GM23338 (cell line): ENCODE measurements at regions not wholly inside any gene's neighbourhood (a gene's known extent, or its start where the extent isn't known, plus 50 kb on each side); places are given as distances from the start of the nearest gene placed in this dataset.

Experiments
- CREB1 ChIP-seq: fragments of 250-450 bp; sonication (Bioruptor Pico); IDR thresholded peaks from 2 replicates; pipeline ENCODE4 v1.5.0; 2020; ENCODE audit warnings: low read depth, mild to moderate bottlenecking, moderate library complexity
- EZH2 ChIP-seq: fragments of 200-600 bp; sonication (generic); IDR thresholded peaks from one replicate; pipeline ENCODE4 v1.8.0; 2017; ENCODE audit warnings: antibody characterized with exemption, mild to moderate bottlenecking, low read depth; ENCODE audit not compliant: unreplicated experiment
- EZH2phosphoT487 ChIP-seq: fragments of 200-600 bp; sonication (generic); IDR thresholded peaks from one replicate; pipeline ENCODE4 v1.8.1; 2018; ENCODE audit warnings: antibody characterized with exemption; ENCODE audit not compliant: unreplicated experiment
- JUNB ChIP-seq: IDR thresholded peaks from one replicate; pipeline ENCODE4 v1.6.1; 2016; ENCODE audit warnings: antibody characterized with exemption; ENCODE audit not compliant: unreplicated experiment
- POLR2AphosphoS5 ChIP-seq: IDR thresholded peaks from 2 replicates; pipeline ENCODE4 v1.6.1; 2016; ENCODE audit warnings: antibody characterized with exemption, low read depth
- REST ChIP-seq: IDR thresholded peaks from one replicate; pipeline ENCODE4 v1.6.1; 2018; ENCODE audit warnings: antibody characterized with exemption; ENCODE audit not compliant: unreplicated experiment
- ZNF114 ChIP-seq: fragments of 250-450 bp; sonication (Bioruptor Pico); IDR thresholded peaks from 2 replicates; pipeline ENCODE4 v1.5.0; 2020; ENCODE audit warnings: mild to moderate bottlenecking, moderate library complexity
- ZNF331 ChIP-seq: fragments of 250-450 bp; sonication (Bioruptor Pico); IDR thresholded peaks from 2 replicates; pipeline ENCODE4 v1.5.0; 2020; ENCODE audit warnings: low read depth, mild to moderate bottlenecking, moderate library complexity
- TF ChIP-seq, protein P1 (sequence below), 2 experiments: fragments of 200-600 bp in 1 of 2; sonication (generic) in 1 of 2; conservative IDR thresholded peaks; 2 replicates each; pipeline versions ENCODE4 v1.5.1 to v1.6.1; 2016 to 2017; ENCODE audit warnings: antibody characterized with exemption in 2 of 2, low read depth in 2 of 2, mild to moderate bottlenecking in 2 of 2, moderate library complexity in 1 of 2

DNA sequence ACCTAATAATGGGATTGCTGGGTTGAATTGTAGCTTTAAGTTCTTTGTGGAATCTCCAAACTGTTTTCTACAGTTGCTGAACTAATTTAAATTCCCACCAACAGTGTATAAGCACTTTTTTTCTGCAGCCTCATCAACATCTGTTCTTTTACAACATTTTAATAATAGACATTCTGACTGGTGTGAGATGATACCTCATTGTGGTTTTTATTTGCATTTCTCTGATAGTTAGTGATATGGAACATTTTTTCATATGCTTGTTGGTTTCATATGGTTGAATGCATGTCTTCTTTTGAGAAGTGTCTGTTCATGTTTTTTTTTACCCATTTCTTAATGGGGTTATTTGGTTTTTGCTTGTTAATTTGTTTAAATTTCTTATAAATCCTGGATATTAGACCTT, 1718.9 kb downstream of the C4orf33 start:
- TF ChIP-seq, protein P1, sequence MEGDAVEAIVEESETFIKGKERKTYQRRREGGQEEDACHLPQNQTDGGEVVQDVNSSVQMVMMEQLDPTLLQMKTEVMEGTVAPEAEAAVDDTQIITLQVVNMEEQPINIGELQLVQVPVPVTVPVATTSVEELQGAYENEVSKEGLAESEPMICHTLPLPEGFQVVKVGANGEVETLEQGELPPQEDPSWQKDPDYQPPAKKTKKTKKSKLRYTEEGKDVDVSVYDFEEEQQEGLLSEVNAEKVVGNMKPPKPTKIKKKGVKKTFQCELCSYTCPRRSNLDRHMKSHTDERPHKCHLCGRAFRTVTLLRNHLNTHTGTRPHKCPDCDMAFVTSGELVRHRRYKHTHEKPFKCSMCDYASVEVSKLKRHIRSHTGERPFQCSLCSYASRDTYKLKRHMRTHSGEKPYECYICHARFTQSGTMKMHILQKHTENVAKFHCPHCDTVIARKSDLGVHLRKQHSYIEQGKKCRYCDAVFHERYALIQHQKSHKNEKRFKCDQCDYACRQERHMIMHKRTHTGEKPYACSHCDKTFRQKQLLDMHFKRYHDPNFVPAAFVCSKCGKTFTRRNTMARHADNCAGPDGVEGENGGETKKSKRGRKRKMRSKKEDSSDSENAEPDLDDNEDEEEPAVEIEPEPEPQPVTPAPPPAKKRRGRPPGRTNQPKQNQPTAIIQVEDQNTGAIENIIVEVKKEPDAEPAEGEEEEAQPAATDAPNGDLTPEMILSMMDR (conservative IDR thresholded peaks at IDR 0.05; ENCODE audit: low read depth in 2 of 2) = no peak
- TF ChIP-seq REST (no peak), POLR2AphosphoS5 (no peak), JUNB (no peak), EZH2phosphoT487 (no peak), EZH2 (no peak), ZNF114 (no peak), ZNF331 (CRISPR knock-in tag) (no peak), CREB1 (no peak)
